ENCODE measurements at regions not wholly inside any gene's neighbourhood (a gene's known extent, or its start where the extent isn't known, plus 50 kb on each side); places are given as distances from the start of the nearest gene placed in this dataset.

GRCh38 chr21:32216293-32216692, 62.6 kb downstream of the MIS18A start:
- no peaks in the 10 kb centered on the region for H3K36me3 Mint-ChIP-seq (ENCODE audit: low read depth)
- H3K9me3 Mint-ChIP-seq, result peaks cover 8% of the 10 kb centered on the region
- H3K4me1 Mint-ChIP-seq (ENCODE audit: low read depth), result no peaks in the 10 kb centered on the region
- H3K4me3 Mint-ChIP-seq, result no peak overlapping the region
- no peak for DNase-seq
- peaks cover 54% of the 10 kb centered on the region for H3K27me3 Mint-ChIP-seq
- H3K27ac Mint-ChIP-seq, result no peak overlapping the region

GRCh38 chr21:32215306-32215685, 63.6 kb downstream of the MIS18A start:
- no peaks in the 10 kb centered on the region for H3K36me3 Mint-ChIP-seq (ENCODE audit: low read depth)
- H3K27ac Mint-ChIP-seq, result no peak overlapping the region
- no peak for DNase-seq
- H3K27me3 Mint-ChIP-seq, result peaks cover 47% of the 10 kb centered on the region
- no peaks in the 10 kb centered on the region for H3K4me1 Mint-ChIP-seq (ENCODE audit: low read depth)
- H3K4me3 Mint-ChIP-seq, result no peak overlapping the region
- peaks cover 2% of the 10 kb centered on the region for H3K9me3 Mint-ChIP-seq

GRCh38 chr21:32214654-32215305, 64.1 kb downstream of the MIS18A start:
- Mint-ChIP-seq H3K27me3 (peaks cover 43% of the 10 kb centered on the region), H3K4me3 (no peak overlapping the region)

GRCh38 chr21:32212116-32212515, 66.7 kb downstream of the MIS18A start:
- H3K4me3 Mint-ChIP-seq, result no peak overlapping the region
- no peaks in the 10 kb centered on the region for H3K9me3 Mint-ChIP-seq
- peaks cover 28% of the 10 kb centered on the region for H3K27me3 Mint-ChIP-seq
- H3K36me3 Mint-ChIP-seq (ENCODE audit: low read depth), result no peaks in the 10 kb centered on the region
- no peak overlapping the region for H3K27ac Mint-ChIP-seq
- DNase-seq, result no peak
- no peaks in the 10 kb centered on the region for H3K4me1 Mint-ChIP-seq (ENCODE audit: low read depth)

More at GRCh38 chr21:32214654-32215305, 64.1 kb downstream of the MIS18A start:
- Mint-ChIP-seq H3K27ac (no peak overlapping the region), H3K4me1 (ENCODE audit: low read depth) (no peaks in the 10 kb centered on the region), H3K36me3 (ENCODE audit: low read depth) (no peaks in the 10 kb centered on the region), H3K9me3 (peaks cover 2% of the 10 kb centered on the region)
- DNase-seq, result no peak

GRCh38 chr21:32211306-32211705, 67.5 kb downstream of the MIS18A start:
- peaks cover 25% of the 10 kb centered on the region for H3K27me3 Mint-ChIP-seq
- no peaks in the 10 kb centered on the region for H3K4me1 Mint-ChIP-seq (ENCODE audit: low read depth)
- no peak overlapping the region for H3K27ac Mint-ChIP-seq
- DNase-seq, result no peak
- H3K36me3 Mint-ChIP-seq (ENCODE audit: low read depth), result no peaks in the 10 kb centered on the region
- no peak overlapping the region for H3K4me3 Mint-ChIP-seq
- no peaks in the 10 kb centered on the region for H3K9me3 Mint-ChIP-seq

- Mint-ChIP-seq H3K27ac (no peak overlapping the region), H3K9me3 (no peaks in the 10 kb centered on the region), H3K36me3 (ENCODE audit: low read depth) (no peaks in the 10 kb centered on the region), H3K4me1 (ENCODE audit: low read depth) (no peaks in the 10 kb centered on the region), H3K4me3 (no peak overlapping the region), H3K27me3 (peaks cover 15% of the 10 kb centered on the region)
- no peak for DNase-seq
Measured at GRCh38 chr21:32209580-32209979, 69.3 kb downstream of the MIS18A start.

DNA sequence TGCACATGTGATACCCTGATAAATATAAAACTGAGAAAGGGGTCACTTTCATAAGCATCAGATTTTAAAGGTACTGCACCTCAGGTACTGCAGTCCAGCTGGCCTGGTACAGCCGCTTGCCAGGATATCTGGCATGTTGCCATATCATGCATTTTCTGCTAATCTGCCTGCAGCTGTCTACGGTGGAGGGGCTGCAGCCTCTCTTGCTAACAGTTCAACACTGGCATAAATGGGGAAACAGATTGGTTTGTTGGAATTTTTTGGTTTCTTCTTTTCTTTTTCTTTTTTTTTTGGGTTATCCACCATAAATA, 71.5 kb downstream of the MIS18A start:
- peaks cover 8% of the 10 kb centered on the region for H3K27me3 Mint-ChIP-seq
- no peak for DNase-seq

GRCh38 chr21:32206631-32207405, 72.0 kb downstream of the MIS18A start:
- no peak overlapping the region for H3K4me3 Mint-ChIP-seq
- H3K27ac Mint-ChIP-seq, result no peak overlapping the region
- no peaks in the 10 kb centered on the region for H3K36me3 Mint-ChIP-seq (ENCODE audit: low read depth)
- H3K9me3 Mint-ChIP-seq, result no peaks in the 10 kb centered on the region
- H3K27me3 Mint-ChIP-seq, result peaks cover 6% of the 10 kb centered on the region
- no peak for DNase-seq
- H3K4me1 Mint-ChIP-seq (ENCODE audit: low read depth), result no peaks in the 10 kb centered on the region

More for the DNA sequence above, 71.5 kb downstream of the MIS18A start:
- H3K4me3 Mint-ChIP-seq, result no peak overlapping the region
- no peaks in the 10 kb centered on the region for H3K4me1 Mint-ChIP-seq (ENCODE audit: low read depth)
- no peaks in the 10 kb centered on the region for H3K36me3 Mint-ChIP-seq (ENCODE audit: low read depth)
- H3K9me3 Mint-ChIP-seq, result no peaks in the 10 kb centered on the region
- H3K27ac Mint-ChIP-seq, result no peak overlapping the region

DNA sequence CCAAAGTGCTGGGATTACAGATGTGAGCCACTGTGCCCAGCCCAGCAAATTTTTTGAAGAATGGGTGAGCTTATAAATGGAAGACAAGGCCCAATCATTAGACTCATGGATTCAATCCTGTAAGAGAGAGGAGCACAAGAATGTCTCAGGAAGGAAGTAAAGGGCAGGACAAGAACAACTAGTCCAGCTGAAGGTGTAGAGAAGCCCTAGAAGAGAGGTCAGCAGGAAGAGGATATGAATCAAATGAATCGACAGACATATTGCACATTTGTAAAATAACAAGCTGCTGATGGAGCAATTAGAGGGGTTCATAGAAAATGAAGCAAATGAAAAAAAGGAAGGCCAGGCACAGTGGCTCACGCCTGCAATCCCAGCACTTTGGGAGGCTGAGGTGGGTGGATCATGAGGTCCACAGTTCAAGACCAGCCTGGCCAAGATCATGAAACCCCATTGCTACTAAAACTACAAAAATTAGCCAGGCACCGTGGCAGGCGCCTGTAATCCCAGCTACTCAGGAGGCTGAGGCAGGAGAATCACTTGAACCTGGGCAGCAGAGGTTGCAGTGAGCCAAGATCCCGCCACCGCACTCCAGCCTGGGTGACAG, 74.9 kb downstream of the MIS18A start:
- Mint-ChIP-seq H3K27me3 (peaks cover 8% of the 10 kb centered on the region), H3K36me3 (ENCODE audit: low read depth) (no peaks in the 10 kb centered on the region), H3K27ac (no peak overlapping the region)

GRCh38 chr21:32200029-32200428, 78.8 kb downstream of the MIS18A start:
- no peaks in the 10 kb centered on the region for H3K36me3 Mint-ChIP-seq (ENCODE audit: low read depth)
- no peaks in the 10 kb centered on the region for H3K4me1 Mint-ChIP-seq (ENCODE audit: low read depth)
- DNase-seq, result no peak
- H3K9me3 Mint-ChIP-seq, result no peaks in the 10 kb centered on the region
- H3K27me3 Mint-ChIP-seq, result peaks cover 8% of the 10 kb centered on the region
- H3K4me3 Mint-ChIP-seq, result no peak overlapping the region
- H3K27ac Mint-ChIP-seq, result no peak overlapping the region

More for the DNA sequence above, 74.9 kb downstream of the MIS18A start:
- no peaks in the 10 kb centered on the region for H3K9me3 Mint-ChIP-seq
- no peak for DNase-seq
- no peaks in the 10 kb centered on the region for H3K4me1 Mint-ChIP-seq (ENCODE audit: low read depth)
- no peak overlapping the region for H3K4me3 Mint-ChIP-seq

DNA sequence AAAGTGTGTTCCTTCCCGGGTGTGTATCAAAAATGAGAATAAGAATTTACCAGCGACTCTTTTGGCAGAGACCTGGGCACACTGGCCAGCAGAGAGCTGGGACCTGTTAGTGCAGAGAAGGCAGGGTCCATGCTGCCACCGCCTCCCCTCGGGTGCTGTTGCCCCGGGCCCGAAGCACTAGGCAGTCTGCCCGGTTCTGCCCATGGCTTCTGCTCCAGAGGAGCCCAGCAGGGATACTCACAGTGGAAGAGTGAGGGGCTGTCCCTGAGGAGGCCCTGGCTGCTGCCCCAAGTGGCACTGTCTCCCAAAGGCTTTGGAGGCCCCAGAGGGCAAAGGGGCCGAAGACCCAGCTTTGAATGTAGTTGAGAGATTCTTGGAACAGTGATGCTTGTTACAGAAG, 80.5 kb downstream of the MIS18A start:
- Mint-ChIP-seq H3K9me3 (no peaks in the 10 kb centered on the region), H3K27ac (no peak overlapping the region), H3K4me3 (no peak overlapping the region), H3K4me1 (ENCODE audit: low read depth) (no peaks in the 10 kb centered on the region), H3K27me3 (peaks cover 8% of the 10 kb centered on the region), H3K36me3 (ENCODE audit: low read depth) (no peaks in the 10 kb centered on the region)
- DNase-seq, result no peak

DNA sequence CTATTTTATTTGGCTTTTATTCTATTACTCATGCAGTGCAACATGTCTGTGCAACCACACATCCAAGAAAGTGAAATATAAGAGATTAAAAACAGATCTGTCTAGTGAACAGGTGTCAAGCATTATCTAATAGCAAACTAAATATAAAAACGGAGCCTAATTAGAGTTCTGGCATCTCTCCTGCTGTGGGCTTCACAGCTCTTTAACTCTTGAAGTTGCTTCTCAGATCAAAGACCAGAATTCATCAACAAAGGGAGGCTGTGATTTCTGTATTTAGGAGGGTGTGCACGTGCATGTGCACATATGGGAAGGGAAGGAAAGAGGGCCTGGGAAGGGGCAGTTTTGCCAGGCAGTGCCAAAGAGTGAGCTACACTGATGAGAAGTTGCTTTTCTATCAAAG, 81.0 kb downstream of the MIS18A start:
- Mint-ChIP-seq H3K4me1 (ENCODE audit: low read depth) (no peaks in the 10 kb centered on the region), H3K4me3 (no peak overlapping the region), H3K27me3 (peaks cover 8% of the 10 kb centered on the region), H3K27ac (no peak overlapping the region), H3K9me3 (no peaks in the 10 kb centered on the region), H3K36me3 (ENCODE audit: low read depth) (no peaks in the 10 kb centered on the region)
- DNase-seq, result no peak

GRCh38 chr21:32196001-32196400, 82.8 kb downstream of the MIS18A start:
- Mint-ChIP-seq H3K36me3 (ENCODE audit: low read depth) (no peaks in the 10 kb centered on the region), H3K9me3 (no peaks in the 10 kb centered on the region), H3K4me3 (no peak overlapping the region), H3K27ac (no peak overlapping the region), H3K27me3 (peaks cover 11% of the 10 kb centered on the region), H3K4me1 (ENCODE audit: low read depth) (no peaks in the 10 kb centered on the region)
- DNase-seq, result no peak

DNA sequence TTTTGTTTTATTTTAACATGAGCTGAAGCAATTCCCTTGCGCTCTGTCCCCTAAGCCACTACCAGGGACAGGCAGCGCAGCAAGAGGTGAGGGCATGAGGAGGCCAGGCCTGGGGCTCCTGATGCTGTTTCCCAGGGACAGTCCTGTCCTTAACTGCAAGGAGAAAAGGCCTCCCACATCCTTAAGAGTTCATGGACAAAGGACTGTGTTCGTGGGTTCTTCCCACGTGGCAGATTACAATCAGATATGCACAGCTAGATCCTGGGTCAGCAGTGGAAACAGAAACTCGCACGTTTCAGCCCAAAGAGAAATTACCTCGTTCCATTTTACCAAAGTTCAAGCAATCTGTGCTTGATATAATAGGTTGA, 85.8 kb downstream of the MIS18A start:
- Mint-ChIP-seq H3K27me3 (peaks cover 11% of the 10 kb centered on the region), H3K4me1 (ENCODE audit: low read depth) (no peaks in the 10 kb centered on the region), H3K9me3 (no peaks in the 10 kb centered on the region), H3K36me3 (ENCODE audit: low read depth) (no peaks in the 10 kb centered on the region), H3K27ac (no peak overlapping the region), H3K4me3 (no peak overlapping the region)
- DNase-seq, result no peak
